ENCODE measurements at regions not wholly inside any gene's neighbourhood (a gene's known extent, or its start where the extent isn't known, plus 50 kb on each side); places are given as distances from the start of the nearest gene placed in this dataset.

DNA sequence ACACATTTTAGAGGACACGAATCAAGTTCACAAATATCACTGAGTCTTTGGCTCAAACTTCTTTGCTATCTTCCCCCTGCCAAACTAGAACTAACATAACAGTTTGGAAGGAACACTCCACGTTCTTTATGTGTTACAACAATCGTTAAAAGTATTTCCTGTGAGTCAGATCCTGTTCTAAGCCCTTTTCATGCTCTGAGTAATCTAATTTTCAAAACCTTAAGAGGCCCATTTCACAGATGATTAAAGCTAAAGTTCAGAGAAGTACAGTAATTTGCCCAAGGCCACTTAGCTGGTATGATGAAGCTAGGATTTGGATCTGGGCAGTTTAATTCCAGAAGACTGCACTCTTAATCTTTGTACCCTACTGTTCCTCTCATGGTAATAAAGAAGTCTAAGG, 854.4 kb upstream of the INTU start:
- 0 to 1% methylated on average over 3 of the region's 3 CpGs for WGBS, 2 experiments (ENCODE audit: low coverage in 1 of 2, low lambda C conversion rate in 2 of 2, missing lambda C conversion rate in 2 of 2)
- Histone ChIP-seq H3K9me3 (ENCODE audit: low read depth) (no peaks in the 10 kb centered on the region), H4K20me1 (ENCODE audit: insufficient read depth) (no peaks in the 10 kb centered on the region), H3K4me3 (peak overlapping the region; percentile 55), H3K9me2 (ENCODE audit: insufficient read depth) (no peaks in the 10 kb centered on the region), H3K79me2 (ENCODE audit: insufficient read depth) (no peaks in the 10 kb centered on the region), H3K27ac (peak overlapping the region; percentile 94), H3K36me3 (ENCODE audit: low read depth) (no peaks in the 10 kb centered on the region), H2AFZ (peak overlapping the region; percentile 93), H3K27me3 (replicated peaks; ENCODE audit: insufficient read depth) (no peaks in the 10 kb centered on the region), H3K4me2 (ENCODE audit: unreplicated experiment) (peak overlapping the region; percentile 85), H3K9ac (peak overlapping the region; percentile 82), H3K4me1 (ENCODE audit: insufficient read depth) (peaks cover 44% of the 10 kb centered on the region), H3F3A (ENCODE audit: insufficient read depth) (peaks cover 32% of the 10 kb centered on the region)
- TF ChIP-seq EZH2 (IDR thresholded peaks at IDR 0.05; ENCODE audit: insufficient read depth, poor library complexity, severe bottlenecking) (no peak), EZH2phosphoT487 (IDR thresholded peaks at IDR 0.05; ENCODE audit: insufficient read depth, low read depth) (no peak)
- DNase-seq = peak; percentile 87
- in situ Hi-C loops (cut with MboI) = no loop called here

DNA sequence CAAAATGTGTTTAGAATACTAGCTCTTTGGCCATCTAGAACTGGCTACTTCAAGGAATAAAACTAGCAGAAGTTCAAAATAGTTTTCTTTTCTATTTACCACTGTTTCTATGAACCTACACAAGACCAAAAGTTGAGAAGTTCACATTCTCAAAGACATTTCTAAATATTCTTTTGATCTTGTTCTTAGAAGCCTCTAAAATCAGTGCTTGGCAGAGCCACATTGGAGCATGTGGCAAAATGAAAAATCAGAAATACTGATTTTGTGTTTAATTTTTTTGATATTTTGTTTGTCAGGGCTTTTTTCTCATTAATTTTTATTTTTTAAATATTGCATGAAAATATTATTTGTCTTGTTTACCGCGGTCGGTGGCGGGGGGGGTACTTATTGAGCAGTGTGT, 853.8 kb upstream of the INTU start:
- H3K4me2 ChIP-seq (ENCODE audit: unreplicated experiment) = peak overlapping the region; percentile 85
- no peaks in the 10 kb centered on the region for H3K27me3 ChIP-seq (replicated peaks; ENCODE audit: insufficient read depth)
- peak overlapping the region; percentile 82 for H3K9ac ChIP-seq
- no peaks in the 10 kb centered on the region for H3K79me2 ChIP-seq (ENCODE audit: insufficient read depth)
- H3F3A ChIP-seq (ENCODE audit: insufficient read depth) = peaks cover 32% of the 10 kb centered on the region
- WGBS, 2 experiments (ENCODE audit: low coverage in 1 of 2, low lambda C conversion rate in 2 of 2, missing lambda C conversion rate in 2 of 2) = 7 to 8% methylated on average over 4 of the region's 4 CpGs
- no peaks in the 10 kb centered on the region for H3K36me3 ChIP-seq (ENCODE audit: low read depth)
- H2AFZ ChIP-seq = peak overlapping the region; percentile 93
- no peaks in the 10 kb centered on the region for H3K9me3 ChIP-seq (ENCODE audit: low read depth)
- DNase-seq = peak; percentile 49
- H3K9me2 ChIP-seq (ENCODE audit: insufficient read depth) = no peaks in the 10 kb centered on the region
- TF ChIP-seq EZH2 (IDR thresholded peaks at IDR 0.05; ENCODE audit: insufficient read depth, poor library complexity, severe bottlenecking) (no peak), EZH2phosphoT487 (IDR thresholded peaks at IDR 0.05; ENCODE audit: insufficient read depth, low read depth) (no peak)
- in situ Hi-C loops (cut with MboI) = no loop called here
- no peaks in the 10 kb centered on the region for H4K20me1 ChIP-seq (ENCODE audit: insufficient read depth)
- H3K4me3 ChIP-seq = peak overlapping the region; percentile 68
- H3K27ac ChIP-seq = peak overlapping the region; percentile 94
- H3K4me1 ChIP-seq (ENCODE audit: insufficient read depth) = peaks cover 44% of the 10 kb centered on the region

DNA sequence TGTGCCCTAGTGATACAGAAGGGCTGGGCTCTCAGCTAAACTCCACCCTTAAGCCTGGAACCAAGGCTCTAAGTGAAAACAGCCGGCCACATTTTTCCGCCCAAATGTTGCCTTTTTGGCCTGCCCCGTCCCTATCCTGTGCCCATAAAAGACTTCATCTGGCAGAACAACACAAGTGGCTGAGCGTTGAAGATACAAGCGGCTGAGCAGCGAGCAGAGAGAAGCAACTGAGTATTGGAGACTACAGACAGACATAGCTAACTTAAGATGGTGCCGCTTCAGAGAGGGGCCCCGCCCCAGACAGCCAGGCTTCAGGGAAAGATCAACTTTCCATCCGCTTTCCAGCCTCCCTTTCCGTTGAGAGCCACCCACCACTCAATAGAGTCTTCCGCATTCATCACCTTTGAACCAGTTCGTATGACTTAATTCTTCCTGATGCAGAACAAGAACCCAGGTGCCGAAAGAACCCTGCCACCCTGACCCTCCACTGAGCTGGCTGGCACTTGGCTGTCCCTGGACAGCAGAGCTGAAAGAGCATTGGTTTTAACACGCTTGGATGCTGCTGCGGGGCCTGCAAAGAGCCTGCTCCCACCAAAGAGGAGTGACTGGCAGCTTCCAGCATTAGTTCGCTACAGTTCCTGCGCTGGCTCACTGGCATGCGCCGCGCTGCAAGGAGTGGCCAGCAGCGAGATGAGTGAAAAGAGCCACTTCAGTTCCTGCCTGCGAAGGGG, 853.2 kb upstream of the INTU start:
- in situ Hi-C loops (cut with MboI) = no loop called here

GRCh38 chr4:126783191-126783590, 849.6 kb upstream of the INTU start:
- H3K4me2 ChIP-seq (ENCODE audit: unreplicated experiment) = no peak overlapping the region
- H3K27ac ChIP-seq = no peak overlapping the region
- H3K9me2 ChIP-seq (ENCODE audit: insufficient read depth) = no peaks in the 10 kb centered on the region
- H3K36me3 ChIP-seq (ENCODE audit: low read depth) = no peaks in the 10 kb centered on the region
- no peak overlapping the region for H2AFZ ChIP-seq
- no peaks in the 10 kb centered on the region for H3K9me3 ChIP-seq (ENCODE audit: low read depth)
- H3K9ac ChIP-seq = no peak overlapping the region
- no peak for DNase-seq
- WGBS, 2 experiments (ENCODE audit: low coverage in 1 of 2, low lambda C conversion rate in 2 of 2, missing lambda C conversion rate in 2 of 2) = 98 to 99% methylated on average over 2 of the region's 2 CpGs
- no peaks in the 10 kb centered on the region for H3K79me2 ChIP-seq (ENCODE audit: insufficient read depth)
- peaks cover 17% of the 10 kb centered on the region for H3K4me1 ChIP-seq (ENCODE audit: insufficient read depth)
- H3F3A ChIP-seq (ENCODE audit: insufficient read depth) = peaks cover 20% of the 10 kb centered on the region
- in situ Hi-C loops (cut with MboI) = no loop called here
- no peaks in the 10 kb centered on the region for H4K20me1 ChIP-seq (ENCODE audit: insufficient read depth)
- no peaks in the 10 kb centered on the region for H3K27me3 ChIP-seq (replicated peaks; ENCODE audit: insufficient read depth)
- TF ChIP-seq EZH2 (IDR thresholded peaks at IDR 0.05; ENCODE audit: insufficient read depth, poor library complexity, severe bottlenecking) = no peak
- TF ChIP-seq EZH2phosphoT487 (IDR thresholded peaks at IDR 0.05; ENCODE audit: insufficient read depth, low read depth) = no peak
- no peak overlapping the region for H3K4me3 ChIP-seq

More for the DNA sequence above, 853.2 kb upstream of the INTU start:
- H3K9me3 ChIP-seq (ENCODE audit: low read depth) = no peaks in the 10 kb centered on the region
- TF ChIP-seq EZH2phosphoT487 (IDR thresholded peaks at IDR 0.05; ENCODE audit: insufficient read depth, low read depth) (no peak), EZH2 (IDR thresholded peaks at IDR 0.05; ENCODE audit: insufficient read depth, poor library complexity, severe bottlenecking) (no peak)
- no peaks in the 10 kb centered on the region for H3K9me2 ChIP-seq (ENCODE audit: insufficient read depth)
- peaks cover 44% of the 10 kb centered on the region for H3K4me1 ChIP-seq (ENCODE audit: insufficient read depth)
- peak overlapping the region; percentile 94 for H3K27ac ChIP-seq
- WGBS, 2 experiments (ENCODE audit: low coverage in 1 of 2, low lambda C conversion rate in 2 of 2, missing lambda C conversion rate in 2 of 2) = 21 to 24% methylated on average over 22 of the region's 22 CpGs
- H4K20me1 ChIP-seq (ENCODE audit: insufficient read depth) = no peaks in the 10 kb centered on the region
- H3K4me3 ChIP-seq = peak overlapping the region; percentile 68
- peak overlapping the region; percentile 82 for H3K9ac ChIP-seq
- peaks cover 32% of the 10 kb centered on the region for H3F3A ChIP-seq (ENCODE audit: insufficient read depth)
- peak overlapping the region; percentile 85 for H3K4me2 ChIP-seq (ENCODE audit: unreplicated experiment)
- peak; percentile 73 for DNase-seq
- H3K79me2 ChIP-seq (ENCODE audit: insufficient read depth) = no peaks in the 10 kb centered on the region
- H2AFZ ChIP-seq = peak overlapping the region; percentile 93
- no peaks in the 10 kb centered on the region for H3K36me3 ChIP-seq (ENCODE audit: low read depth)
- no peaks in the 10 kb centered on the region for H3K27me3 ChIP-seq (replicated peaks; ENCODE audit: insufficient read depth)

All from GM23248 (cell line).